Amniotic epithelial cell (primary cell): ENCODE measurements at regions not wholly inside any gene's neighbourhood (a gene's known extent, or its start where the extent isn't known, plus 50 kb on each side); places are given as distances from the start of the nearest gene placed in this dataset.

Source experiments
- DNase-seq: peaks from one replicate; pipeline ENCODE4 v3.0.0-alpha.2; 2010; ENCODE audit warnings: low read depth

- no peak for DNase-seq
These were observed 103.4 kb upstream of the PROX1 start for GRCh38 chr1:213884402-213884801.

GRCh38 chr1:213884942-213885341 lies 102.8 kb upstream of the PROX1 start:
- DNase-seq, result no peak

DNA sequence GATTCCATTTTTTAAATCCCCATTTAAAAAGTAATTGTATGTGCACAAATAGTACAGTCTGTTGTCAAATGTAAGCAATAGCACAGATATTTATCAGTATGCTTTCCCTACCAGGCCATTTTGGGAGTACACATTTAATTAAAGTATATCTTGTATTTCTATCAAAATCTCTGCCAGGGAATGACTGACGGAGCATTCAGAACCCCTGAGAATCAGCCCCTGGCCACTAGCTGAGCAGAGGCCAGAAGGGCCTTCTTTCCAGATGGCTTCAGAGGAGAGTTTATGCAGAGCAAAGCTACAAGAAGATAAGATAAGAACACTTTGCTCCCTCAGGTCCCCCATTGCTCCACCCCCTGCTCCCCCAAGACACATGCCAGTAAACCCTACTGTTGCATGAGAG lies 99.9 kb upstream of the PROX1 start:
- no peak for DNase-seq

DNA sequence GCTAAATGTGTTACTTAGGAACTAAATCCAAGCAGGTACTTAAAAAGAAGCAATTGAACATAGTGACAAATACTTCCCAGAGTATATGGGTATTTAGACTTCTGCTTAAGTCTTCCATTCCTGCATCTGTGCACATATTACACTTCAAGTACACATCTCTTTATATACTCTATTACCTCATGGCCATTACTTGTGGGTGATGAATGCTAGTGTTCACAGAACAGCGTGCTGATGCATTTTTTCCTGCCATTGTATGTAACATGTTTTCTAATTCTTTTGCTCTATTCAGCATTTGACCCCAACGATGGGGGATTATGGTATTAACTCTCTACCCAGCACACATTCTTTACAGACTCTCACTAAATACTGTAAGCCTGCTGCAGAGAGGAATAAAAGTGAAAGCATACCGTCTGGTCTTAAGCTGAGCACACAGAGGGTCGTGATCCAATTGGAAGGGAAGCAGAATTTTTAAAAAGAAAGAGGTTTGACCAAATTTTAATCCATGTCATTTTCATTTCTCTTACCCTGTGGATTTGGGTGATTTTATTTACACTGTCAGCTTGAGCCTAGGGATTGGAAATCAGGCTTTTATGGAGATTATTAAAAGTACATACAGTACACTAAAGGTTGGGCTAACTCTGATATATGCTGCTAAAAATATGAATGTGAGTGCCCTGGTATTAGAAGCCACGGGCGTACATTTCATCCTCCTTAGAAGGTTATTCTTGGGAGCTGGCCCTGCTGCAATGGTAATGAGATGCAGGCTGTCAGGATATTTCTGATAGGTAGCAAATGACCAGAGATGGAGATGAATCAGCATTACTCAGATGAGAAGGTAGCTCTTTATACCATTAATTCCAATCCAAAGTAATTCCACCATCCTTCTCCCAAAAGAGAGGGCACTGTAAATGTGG lies 95.5 kb upstream of the PROX1 start:
- DNase-seq, result no peak

DNA sequence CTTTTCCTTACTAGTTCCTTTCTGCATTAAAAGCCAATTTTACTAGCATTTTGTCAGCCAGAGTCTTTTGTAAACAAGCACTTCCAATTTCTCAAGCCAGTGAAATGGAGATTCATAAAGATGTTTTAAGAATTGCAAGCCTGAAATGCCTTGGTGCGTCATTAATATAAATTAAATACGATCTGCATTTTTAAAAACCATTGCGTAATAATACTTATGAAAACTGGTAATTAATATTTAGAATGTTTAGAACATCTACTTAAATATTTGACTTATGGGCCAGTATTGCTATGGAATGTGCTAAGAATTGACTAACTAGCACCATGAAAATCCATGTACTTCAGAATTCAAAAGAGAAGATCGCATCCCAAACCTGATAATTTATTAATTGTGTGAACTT lies 89.1 kb upstream of the PROX1 start:
- no peak for DNase-seq

DNA sequence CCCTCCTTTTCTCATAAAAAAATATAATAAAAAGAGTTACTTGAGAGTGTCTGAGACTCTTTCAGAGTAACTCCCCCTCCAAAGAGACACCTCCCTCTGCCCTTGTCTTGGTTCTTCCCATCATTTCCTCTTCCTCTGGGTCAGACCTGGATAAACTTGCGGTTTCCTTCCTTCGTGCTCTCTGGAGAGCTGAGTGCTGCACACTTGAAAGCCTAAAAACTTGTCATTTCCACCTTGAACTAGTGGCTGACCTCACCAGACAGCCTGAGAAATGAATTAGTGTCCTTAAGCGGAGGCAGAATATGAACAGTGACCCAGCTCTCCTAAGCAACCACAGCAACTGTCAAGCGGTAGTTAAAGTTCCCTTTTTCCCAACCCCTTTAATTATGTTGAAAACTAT lies 88.4 kb upstream of the PROX1 start:
- DNase-seq, result no peak

GRCh38 chr1:213905344-213905743 lies 82.4 kb upstream of the PROX1 start:
- DNase-seq, result no peak

DNA sequence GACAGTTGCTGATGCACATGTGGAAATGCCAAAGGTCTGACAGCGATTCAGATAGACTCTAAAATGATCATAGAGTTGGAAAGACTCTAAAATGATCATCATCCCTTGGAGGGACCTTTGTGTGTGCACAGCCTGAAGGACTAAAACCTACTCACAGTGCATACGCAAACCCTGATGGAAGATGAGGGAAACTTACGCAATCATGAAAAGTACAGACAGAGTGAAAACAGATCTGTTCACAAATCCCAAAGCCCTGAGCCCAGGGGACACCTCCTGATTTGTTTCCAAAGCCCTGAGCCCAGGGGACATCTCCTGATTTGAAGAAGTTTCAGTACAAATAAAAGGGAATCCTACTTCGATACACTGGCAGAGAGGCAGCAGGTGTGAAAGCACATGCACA lies 79.3 kb upstream of the PROX1 start:
- no peak for DNase-seq

DNA sequence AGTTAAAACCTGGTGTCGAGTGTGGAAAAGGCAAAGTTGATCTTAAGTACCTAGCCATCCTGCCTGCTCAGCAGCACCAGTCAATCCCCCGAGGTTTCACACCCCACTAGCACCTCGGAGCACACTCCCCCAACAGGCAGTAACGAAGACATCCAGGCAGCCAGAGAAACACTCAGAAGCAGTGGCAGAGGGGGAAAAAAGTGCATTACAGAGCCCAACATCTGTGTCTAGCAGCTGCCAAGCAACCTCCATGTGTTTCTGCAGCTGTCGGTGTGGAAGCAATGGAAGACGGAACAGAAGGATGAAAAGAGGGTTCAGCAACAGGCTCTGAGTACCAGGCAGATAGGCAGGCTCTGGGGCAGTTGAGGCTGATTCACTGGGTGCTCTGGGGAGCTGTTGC lies 73.4 kb upstream of the PROX1 start:
- DNase-seq, result no peak

DNA sequence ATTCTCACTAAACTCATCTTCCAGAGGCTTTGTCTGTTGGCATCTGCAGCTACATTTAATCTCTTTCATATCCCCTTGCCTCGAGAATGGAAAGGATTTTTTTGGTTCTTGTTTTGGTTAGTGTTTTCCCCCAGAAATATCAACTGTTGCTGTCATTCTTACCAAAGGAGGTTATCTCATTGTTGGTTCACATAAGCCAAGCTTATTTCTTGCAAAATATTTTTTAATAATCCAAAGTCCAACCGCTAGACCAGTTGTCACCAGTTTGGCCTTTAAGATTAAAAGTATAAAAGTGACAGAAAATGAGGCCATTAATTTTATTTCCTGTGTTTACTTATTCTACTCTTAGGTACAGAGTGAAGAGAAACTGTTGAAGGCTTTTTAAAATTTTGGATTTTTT lies 66.5 kb upstream of the PROX1 start:
- no peak for DNase-seq

DNA sequence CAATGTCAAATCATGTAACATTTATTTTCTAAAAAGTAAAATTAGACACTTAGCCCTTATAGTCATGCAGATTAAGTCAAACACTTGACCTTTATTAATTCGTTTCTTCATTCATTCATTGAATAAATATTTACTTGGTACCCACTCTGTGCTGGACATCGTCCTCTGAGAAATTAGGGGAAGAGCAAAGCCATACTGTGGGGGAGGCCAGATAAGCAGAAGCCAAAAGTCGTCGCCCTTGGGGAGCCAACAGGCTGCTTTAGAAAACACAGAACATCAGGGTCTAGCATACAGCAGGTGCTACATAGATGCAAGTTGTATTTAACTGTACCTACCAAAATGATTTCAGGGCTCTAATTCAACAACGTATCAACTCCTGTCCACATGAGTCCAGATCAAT lies 66.1 kb upstream of the PROX1 start:
- no peak for DNase-seq

- DNase-seq, result no peak
These were observed 62.1 kb upstream of the PROX1 start for GRCh38 chr1:213925531-213926182.

DNA sequence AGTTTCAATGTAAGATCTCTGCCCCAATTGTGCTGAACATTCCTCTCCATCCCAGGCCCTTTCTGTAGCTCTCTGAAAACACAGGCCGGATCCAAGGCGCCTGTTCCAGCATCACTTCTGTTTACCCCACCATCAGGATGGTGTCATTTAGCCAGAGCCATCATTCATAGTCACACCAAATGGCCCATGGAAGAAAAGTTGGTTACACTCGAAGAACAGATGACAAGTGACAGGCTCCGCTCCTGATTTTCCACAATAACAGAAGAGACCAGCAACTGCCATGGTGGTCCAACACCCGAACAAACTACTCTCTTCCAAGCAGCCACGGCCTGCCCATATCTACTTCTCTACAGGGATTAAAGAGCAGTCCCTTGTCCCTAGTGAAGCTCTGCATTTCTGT lies 59.9 kb upstream of the PROX1 start:
- no peak for DNase-seq

GRCh38 chr1:213929398-213929797 lies 58.4 kb upstream of the PROX1 start:
- no peak for DNase-seq

DNA sequence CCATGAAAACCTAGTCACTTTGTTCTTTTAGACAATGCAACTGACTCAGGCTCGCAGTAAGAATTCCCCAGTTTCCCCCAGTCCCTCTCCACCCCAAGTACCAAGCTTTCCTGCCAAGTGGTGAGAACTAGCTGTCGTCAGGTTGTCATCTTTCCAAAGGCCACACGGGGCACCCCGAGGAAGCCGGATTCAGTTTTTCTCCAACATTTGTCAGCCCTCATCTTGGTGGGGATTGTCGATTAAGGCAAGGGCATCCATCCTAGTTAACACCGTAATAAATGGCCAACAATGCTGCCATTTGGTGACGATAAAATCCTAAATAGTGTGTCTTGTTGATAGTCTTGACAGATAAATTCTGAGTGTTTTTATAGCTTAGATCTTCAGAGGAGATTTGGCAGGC lies 55.9 kb upstream of the PROX1 start:
- DNase-seq, result no peak

- no peak for DNase-seq
These were observed 54.4 kb upstream of the PROX1 start for GRCh38 chr1:213933336-213933735.

DNA sequence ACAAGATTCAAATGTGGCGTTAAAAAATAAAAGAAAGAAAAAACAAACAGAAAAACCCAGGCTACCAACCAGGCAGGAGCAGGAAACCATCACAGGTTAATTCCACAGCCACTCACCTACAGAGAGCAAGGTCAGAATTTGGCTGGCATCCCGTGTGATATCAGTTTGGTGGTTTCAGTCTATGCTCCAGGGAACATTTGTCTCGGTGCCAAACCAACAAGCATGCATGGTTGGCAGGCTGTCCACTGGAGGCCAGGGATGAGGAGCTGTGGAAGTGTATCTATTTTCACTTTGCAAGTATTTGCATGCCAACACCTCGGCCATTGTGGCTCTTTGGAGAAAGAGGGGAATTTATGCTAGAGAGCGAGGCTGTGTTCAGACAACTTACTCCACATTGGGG lies 53.1 kb upstream of the PROX1 start:
- DNase-seq, result no peak

DNA sequence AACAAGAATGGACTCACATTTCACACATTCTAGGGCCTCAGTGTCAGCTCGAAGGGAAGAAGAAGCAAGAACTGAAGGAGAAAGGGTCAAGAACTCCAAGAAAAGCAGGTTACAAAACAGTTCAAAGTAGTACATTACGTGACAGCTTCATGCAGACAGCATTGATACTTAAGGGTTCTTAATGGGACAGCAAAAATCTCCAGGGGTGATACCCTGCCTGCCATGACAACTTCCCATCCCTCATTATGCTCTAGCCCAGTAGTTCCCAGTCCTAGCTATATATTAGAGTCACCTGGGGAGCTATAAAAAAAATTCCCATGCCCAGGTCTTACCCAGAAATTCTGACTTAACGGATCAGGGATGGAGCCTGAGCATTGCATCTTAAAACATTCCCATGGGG lies 51.2 kb upstream of the PROX1 start:
- DNase-seq, result no peak
